OCI-LY3 (cell line): ENCODE measurements at regions not wholly inside any gene's neighbourhood (a gene's known extent, or its start where the extent isn't known, plus 50 kb on each side); places are given as distances from the start of the nearest gene placed in this dataset.

Experiments used
- EZH2phosphoT487 ChIP-seq: fragments of 200-600 bp; shearing (Covaris generic); IDR thresholded peaks from 2 replicates; pipeline ENCODE4 v1.6.1; 2018; ENCODE audit warnings: antibody characterized with exemption, mixed run types, low read depth
- TF ChIP-seq, protein P1 (sequence below): fragments of 200-600, 300-600 bp; sonication (generic); IDR thresholded peaks from 2 replicates; pipeline ENCODE4 v1.5.1; 2014; ENCODE audit warnings: antibody characterized with exemption, low read length, low read depth

GRCh38 chr22:26095256-26095956 is 73.9 kb upstream of the SEZ6L start:
- TF ChIP-seq, protein P1, sequence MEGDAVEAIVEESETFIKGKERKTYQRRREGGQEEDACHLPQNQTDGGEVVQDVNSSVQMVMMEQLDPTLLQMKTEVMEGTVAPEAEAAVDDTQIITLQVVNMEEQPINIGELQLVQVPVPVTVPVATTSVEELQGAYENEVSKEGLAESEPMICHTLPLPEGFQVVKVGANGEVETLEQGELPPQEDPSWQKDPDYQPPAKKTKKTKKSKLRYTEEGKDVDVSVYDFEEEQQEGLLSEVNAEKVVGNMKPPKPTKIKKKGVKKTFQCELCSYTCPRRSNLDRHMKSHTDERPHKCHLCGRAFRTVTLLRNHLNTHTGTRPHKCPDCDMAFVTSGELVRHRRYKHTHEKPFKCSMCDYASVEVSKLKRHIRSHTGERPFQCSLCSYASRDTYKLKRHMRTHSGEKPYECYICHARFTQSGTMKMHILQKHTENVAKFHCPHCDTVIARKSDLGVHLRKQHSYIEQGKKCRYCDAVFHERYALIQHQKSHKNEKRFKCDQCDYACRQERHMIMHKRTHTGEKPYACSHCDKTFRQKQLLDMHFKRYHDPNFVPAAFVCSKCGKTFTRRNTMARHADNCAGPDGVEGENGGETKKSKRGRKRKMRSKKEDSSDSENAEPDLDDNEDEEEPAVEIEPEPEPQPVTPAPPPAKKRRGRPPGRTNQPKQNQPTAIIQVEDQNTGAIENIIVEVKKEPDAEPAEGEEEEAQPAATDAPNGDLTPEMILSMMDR = no peak
- TF ChIP-seq EZH2phosphoT487 = no peak
